ENCODE measurements at regions not wholly inside any gene's neighbourhood (a gene's known extent, or its start where the extent isn't known, plus 50 kb on each side); places are given as distances from the start of the nearest gene placed in this dataset.

GRCh38 chr3:7947930-7948329, 553.7 kb upstream of the LMCD1 start:
- Histone ChIP-seq H3K36me3 (replicated peaks; ENCODE audit: insufficient read depth, low read depth) (no peaks in the 10 kb centered on the region), H3K4me2 (no peak overlapping the region), H3K4me1 (ENCODE audit: insufficient read depth) (no peaks in the 10 kb centered on the region), H3K9me2 (replicated peaks; ENCODE audit: insufficient read depth) (no peaks in the 10 kb centered on the region), H3K27ac (no peak overlapping the region), H3K27me3 (no peaks in the 10 kb centered on the region), H3K79me2 (no peaks in the 10 kb centered on the region), H2AFZ (no peak overlapping the region), H4K20me1 (ENCODE audit: insufficient read depth, poor library complexity, severe bottlenecking) (no peaks in the 10 kb centered on the region), H3K9me3 (ENCODE audit: low read depth) (no peaks in the 10 kb centered on the region), H3K4me3 (no peak overlapping the region)
- TF ChIP-seq EZH2 (IDR thresholded peaks at IDR 0.05; ENCODE audit: borderline replicate concordance) (no peak), CTCF (IDR thresholded peaks at IDR 0.05; ENCODE audit: poor library complexity) (no peak), EZH2phosphoT487 (IDR thresholded peaks at IDR 0.05; ENCODE audit: low read depth, severe bottlenecking, unreplicated experiment) (no peak)
- DNase-seq (ENCODE audit: low spot score) = no peak

- H3K4me2 ChIP-seq = no peak overlapping the region
- no peaks in the 10 kb centered on the region for H4K20me1 ChIP-seq (ENCODE audit: insufficient read depth, poor library complexity, severe bottlenecking)
- DNase-seq (ENCODE audit: low spot score) = no peak
- no peak overlapping the region for H3K4me3 ChIP-seq
- H3K79me2 ChIP-seq = no peaks in the 10 kb centered on the region
- H3K36me3 ChIP-seq (replicated peaks; ENCODE audit: insufficient read depth, low read depth) = no peaks in the 10 kb centered on the region
- WGBS (ENCODE audit: low lambda C conversion rate, missing lambda C conversion rate) = 93% methylated on average over 3 of the region's 3 CpGs
- no peak overlapping the region for H2AFZ ChIP-seq
- no peaks in the 10 kb centered on the region for H3K27me3 ChIP-seq
- H3K27ac ChIP-seq = no peak overlapping the region
- no peak for TF ChIP-seq CTCF (IDR thresholded peaks at IDR 0.05; ENCODE audit: poor library complexity)
- no peak for TF ChIP-seq EZH2phosphoT487 (IDR thresholded peaks at IDR 0.05; ENCODE audit: low read depth, severe bottlenecking, unreplicated experiment)
- TF ChIP-seq EZH2 (IDR thresholded peaks at IDR 0.05; ENCODE audit: borderline replicate concordance) = no peak
- H3K9me3 ChIP-seq (ENCODE audit: low read depth) = no peaks in the 10 kb centered on the region
- H3K4me1 ChIP-seq (ENCODE audit: insufficient read depth) = no peaks in the 10 kb centered on the region
- no peaks in the 10 kb centered on the region for H3K9me2 ChIP-seq (replicated peaks; ENCODE audit: insufficient read depth)
Observed at GRCh38 chr3:7950890-7951289, 550.7 kb upstream of the LMCD1 start.

GRCh38 chr3:7953449-7954014, 548.1 kb upstream of the LMCD1 start:
- TF ChIP-seq EZH2 (IDR thresholded peaks at IDR 0.05; ENCODE audit: borderline replicate concordance) (no peak), EZH2phosphoT487 (IDR thresholded peaks at IDR 0.05; ENCODE audit: low read depth, severe bottlenecking, unreplicated experiment) (no peak), CTCF (IDR thresholded peaks at IDR 0.05; ENCODE audit: poor library complexity) (no peak)
- H3K9me3 ChIP-seq (ENCODE audit: low read depth) = no peaks in the 10 kb centered on the region
- no peak overlapping the region for H3K4me2 ChIP-seq
- 0% methylated on average over 1 of the region's 1 CpG for WGBS (ENCODE audit: low lambda C conversion rate, missing lambda C conversion rate)
- no peaks in the 10 kb centered on the region for H4K20me1 ChIP-seq (ENCODE audit: insufficient read depth, poor library complexity, severe bottlenecking)
- H3K27me3 ChIP-seq = no peaks in the 10 kb centered on the region
- no peaks in the 10 kb centered on the region for H3K9me2 ChIP-seq (replicated peaks; ENCODE audit: insufficient read depth)
- DNase-seq (ENCODE audit: low spot score) = no peak
- H3K4me1 ChIP-seq (ENCODE audit: insufficient read depth) = no peaks in the 10 kb centered on the region
- no peak overlapping the region for H3K4me3 ChIP-seq
- no peak overlapping the region for H2AFZ ChIP-seq
- no peak overlapping the region for H3K27ac ChIP-seq
- no peaks in the 10 kb centered on the region for H3K79me2 ChIP-seq
- no peaks in the 10 kb centered on the region for H3K36me3 ChIP-seq (replicated peaks; ENCODE audit: insufficient read depth, low read depth)

- H3K4me2 ChIP-seq = no peak overlapping the region
Observed at GRCh38 chr3:7957024-7957423, 544.6 kb upstream of the LMCD1 start.

More at GRCh38 chr3:7957024-7957423, 544.6 kb upstream of the LMCD1 start:
- Histone ChIP-seq H2AFZ (no peak overlapping the region), H3K79me2 (no peaks in the 10 kb centered on the region), H3K27me3 (no peaks in the 10 kb centered on the region), H3K4me3 (no peak overlapping the region), H3K9me3 (ENCODE audit: low read depth) (no peaks in the 10 kb centered on the region), H4K20me1 (ENCODE audit: insufficient read depth, poor library complexity, severe bottlenecking) (no peaks in the 10 kb centered on the region), H3K36me3 (replicated peaks; ENCODE audit: insufficient read depth, low read depth) (no peaks in the 10 kb centered on the region), H3K27ac (no peak overlapping the region), H3K4me1 (ENCODE audit: insufficient read depth) (no peaks in the 10 kb centered on the region), H3K9me2 (replicated peaks; ENCODE audit: insufficient read depth) (no peaks in the 10 kb centered on the region)
- WGBS (ENCODE audit: low lambda C conversion rate, missing lambda C conversion rate) = 95% methylated on average over 1 of the region's 1 CpG
- TF ChIP-seq EZH2 (IDR thresholded peaks at IDR 0.05; ENCODE audit: borderline replicate concordance) (no peak), EZH2phosphoT487 (IDR thresholded peaks at IDR 0.05; ENCODE audit: low read depth, severe bottlenecking, unreplicated experiment) (no peak), CTCF (IDR thresholded peaks at IDR 0.05; ENCODE audit: poor library complexity) (no peak)
- DNase-seq (ENCODE audit: low spot score) = no peak
